CD1c-positive myeloid dendritic cell (primary cell): ENCODE measurements at regions not wholly inside any gene's neighbourhood (a gene's known extent, or its start where the extent isn't known, plus 50 kb on each side); places are given as distances from the start of the nearest gene placed in this dataset.
"Not testable (repeated sequence)": the region's sequence is repeated elsewhere in the genome, so short reads cannot be mapped to it uniquely, and the experiment has no call there.

ENCODE experiments used
- DNase-seq: peaks from one replicate; pipeline ENCODE4 v3.0.0-alpha.2; 2016; ENCODE audit errors: extremely low spot score

DNA sequence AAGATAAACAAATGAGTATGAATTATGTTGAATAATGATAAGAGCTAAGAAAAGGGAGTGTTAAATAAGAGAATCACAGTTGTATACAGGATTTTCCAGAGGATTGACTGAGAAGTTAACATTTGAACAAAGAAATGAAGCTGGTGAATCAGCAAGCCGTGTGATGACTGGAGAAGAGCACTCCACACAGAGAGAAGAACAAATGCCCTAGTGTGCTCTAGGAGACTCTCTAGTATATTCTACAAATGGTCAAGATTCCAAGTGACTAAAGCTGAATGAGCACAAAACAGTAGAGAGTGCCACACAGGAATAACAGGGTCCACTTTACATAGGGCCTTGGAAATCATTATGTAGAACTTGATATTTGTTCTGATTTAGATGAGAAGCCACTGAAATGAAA, 587.1 kb upstream of the ATXN7L3B start:
- DNase-seq = no peak

DNA sequence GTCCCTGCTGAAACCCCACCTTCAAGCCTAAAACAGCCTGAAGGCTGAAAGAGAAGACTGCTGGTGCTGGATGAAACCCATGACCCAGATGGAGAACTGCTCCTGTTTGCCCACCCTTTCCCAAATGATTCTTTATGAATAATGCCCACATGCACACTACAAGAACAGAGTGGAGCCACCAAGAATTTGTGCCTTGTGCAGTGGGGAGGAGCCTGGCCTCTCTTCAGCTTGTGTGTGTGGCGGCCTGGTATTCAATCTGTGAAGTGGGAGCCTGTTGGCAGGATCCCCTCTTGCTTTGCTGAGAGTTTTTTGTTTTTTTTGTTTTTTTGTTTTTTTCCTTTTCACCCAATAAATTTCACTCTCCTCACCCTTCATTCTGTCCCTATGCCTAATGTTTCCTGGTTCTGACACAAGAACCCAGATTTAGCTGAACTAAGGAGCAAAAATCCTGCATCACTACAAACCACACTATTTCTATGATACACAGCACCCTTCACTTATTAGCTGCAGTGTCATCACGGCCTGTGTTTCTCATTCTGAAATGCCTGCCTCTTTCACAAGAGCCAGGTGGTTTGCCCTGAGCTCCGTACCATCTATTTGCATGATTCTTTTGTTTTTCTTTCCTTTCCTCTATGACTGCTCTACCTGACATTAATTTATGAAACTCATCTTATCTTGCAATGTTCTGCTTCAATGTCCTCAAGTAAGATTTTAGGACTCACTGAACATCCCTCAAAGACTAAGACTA, 585.5 kb upstream of the ATXN7L3B start:
- DNase-seq = no peak

DNA sequence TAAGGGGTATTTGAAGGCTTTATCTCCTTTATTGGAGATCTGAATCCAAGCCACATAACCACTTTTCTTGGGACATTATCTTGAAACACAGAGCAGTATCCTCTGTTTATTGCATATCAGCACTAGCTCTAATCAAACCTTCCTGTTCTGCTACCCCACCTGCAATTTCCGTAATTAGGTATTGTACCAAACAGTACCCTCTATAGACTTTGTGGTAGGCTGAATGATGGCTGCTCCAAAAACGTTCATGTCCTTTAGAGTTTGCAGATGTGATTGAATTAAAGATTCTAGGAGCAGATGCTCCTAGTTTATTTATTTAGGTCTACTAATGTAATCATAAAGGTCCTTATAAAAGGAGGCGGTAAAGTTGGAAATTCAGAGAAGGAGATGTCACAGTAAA, 573.0 kb upstream of the ATXN7L3B start:
- DNase-seq = no peak

DNA sequence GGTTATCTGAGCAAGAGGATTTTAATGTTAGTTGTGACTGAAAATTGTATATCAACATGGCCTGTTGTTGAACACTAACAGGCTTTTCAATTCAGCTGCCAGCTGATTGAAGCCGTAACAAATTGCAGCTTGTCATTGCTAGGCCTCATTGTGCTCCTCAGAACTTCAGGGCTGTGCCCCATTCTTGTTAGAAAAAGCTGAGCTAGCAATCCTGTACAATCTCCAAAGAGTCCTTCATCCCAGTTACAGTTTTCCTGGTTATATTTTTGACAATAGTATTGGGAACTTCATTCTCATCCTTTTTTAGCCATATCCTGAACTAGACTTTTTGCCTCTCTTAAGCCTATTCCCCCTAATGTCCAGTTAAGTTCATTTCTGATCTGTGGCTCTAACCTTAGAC, 564.1 kb upstream of the ATXN7L3B start:
- DNase-seq = no peak

DNA sequence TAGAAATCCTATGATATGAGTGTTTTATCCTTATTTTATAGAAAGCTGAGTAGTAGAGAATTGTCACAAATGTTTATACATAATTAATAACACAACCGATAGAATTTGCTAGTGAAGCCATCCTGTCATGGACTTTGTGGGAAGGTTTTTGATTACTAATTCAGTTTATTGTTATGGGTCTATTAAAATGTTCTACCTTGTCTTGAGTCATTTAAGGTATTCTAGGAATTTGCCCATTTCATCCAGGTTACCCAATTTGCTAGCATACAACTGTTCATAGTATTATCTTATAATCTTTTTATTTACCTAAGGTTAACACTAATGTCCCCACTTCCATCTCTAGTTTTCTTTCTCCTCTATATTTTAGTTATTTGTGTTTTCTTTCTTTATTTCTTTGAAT, 553.1 kb upstream of the ATXN7L3B start:
- DNase-seq = no peak

DNA sequence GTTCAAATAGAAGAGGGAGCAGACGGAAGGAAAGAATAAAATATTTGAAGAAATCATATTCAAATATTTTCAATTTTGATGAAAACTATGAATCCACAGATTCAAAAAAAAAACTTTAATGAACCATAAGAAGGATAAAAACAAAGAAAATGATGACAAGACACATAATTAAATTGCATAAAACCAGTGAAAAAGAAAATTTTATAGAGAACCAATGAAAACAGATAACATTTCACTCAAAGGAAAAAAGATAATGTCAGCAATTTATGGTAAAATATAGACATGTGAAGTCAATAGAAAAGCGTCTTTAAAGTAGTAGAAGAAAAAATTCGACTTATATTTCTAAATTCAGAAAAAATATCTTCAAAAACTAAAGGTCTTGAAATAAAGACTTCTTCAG, 546.5 kb upstream of the ATXN7L3B start:
- DNase-seq = no peak

DNA sequence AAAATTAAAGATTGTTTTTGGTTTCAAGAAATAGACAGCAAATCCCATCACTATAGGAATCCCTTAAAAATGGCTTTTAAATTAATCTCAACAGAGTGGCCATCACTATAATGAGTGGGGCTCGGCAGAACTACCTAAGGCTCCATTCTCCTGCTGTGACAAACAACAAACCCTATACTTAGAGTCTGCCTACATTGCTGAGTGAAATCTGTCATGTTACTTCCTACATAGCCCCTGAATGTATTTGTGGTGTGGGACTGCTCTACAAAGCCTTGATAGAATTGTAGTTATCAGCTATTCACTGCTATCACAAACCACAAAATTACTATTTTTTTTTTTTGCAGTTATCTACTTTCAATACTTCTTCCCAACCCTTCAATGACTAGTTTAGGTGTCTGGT, 538.7 kb upstream of the ATXN7L3B start:
- no peak for DNase-seq

DNA sequence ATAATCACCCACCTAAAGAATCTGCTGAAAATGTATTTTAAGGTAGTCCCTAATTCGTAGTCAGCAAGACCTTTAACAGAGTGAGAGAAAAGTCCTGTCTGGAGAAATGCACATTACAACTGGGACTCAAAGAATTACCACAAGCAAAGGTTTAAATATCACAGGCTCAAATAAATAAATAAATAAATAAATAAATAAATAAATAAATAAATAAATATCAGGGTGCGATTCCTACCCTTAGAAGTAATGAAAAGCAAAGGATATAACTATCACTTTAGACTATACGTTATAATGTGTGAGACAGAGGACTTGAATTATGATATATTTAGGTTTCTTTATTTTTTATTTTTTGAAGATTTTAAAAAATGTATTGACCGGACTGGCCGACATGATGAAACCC, 522.5 kb upstream of the ATXN7L3B start:
- no peak for DNase-seq

DNA sequence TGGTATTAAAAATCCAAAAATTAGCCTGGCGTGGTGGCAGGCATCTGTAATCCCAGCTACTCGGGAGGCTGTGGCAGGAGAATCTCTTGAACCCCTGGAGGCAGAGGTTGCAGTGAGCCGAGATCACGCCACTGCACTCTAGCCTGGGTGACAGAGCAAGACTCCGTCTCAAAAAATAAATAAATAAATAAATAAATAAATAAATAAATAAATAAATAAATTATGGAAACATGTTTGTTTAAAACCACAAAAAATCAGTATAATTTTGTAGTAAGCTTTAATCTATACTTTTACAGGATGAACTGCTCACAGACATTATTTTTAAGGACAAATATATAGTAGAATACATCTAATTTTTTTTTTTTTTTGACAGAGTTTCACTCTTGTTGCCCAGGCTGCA, 521.3 kb upstream of the ATXN7L3B start:
- DNase-seq = not testable (repeated sequence)

DNA sequence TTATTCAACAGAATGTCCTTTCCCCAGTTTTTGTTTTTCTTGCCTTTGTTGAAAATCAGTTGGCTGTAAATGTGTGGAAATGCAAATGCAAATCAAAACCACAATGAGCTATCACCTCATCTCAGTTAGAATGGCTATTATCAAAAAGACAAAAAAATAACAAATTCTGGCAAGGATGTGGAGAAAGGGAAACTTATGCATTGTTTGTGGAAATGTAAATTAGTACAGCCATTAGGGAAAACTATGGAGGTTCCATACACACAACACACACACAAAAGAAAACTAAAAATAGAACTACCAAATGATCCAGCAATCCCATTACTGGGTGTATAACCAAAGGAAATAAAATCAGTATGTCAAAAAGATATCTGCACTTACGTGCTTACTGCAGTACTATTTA, 518.8 kb upstream of the ATXN7L3B start:
- DNase-seq = no peak

DNA sequence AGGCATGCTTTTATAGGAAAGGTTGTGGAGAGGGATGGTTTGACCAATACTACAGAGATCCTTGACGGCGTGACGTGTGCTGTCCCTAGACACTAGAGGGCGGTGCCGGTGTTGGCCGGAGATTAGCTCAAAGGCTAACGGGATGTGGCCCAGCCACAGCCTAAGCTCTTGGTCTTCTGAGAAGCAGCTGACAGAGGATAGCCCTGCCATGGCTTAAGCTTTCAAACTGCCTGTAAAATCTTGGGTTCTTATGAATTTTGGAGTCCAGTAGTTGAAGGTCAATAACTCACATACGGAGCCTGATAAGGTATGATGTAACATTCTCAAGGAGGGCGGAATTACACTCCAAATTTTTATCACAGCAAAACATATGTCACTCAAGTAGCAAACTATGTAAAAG, 515.7 kb upstream of the ATXN7L3B start:
- peak; percentile 9 for DNase-seq

DNA sequence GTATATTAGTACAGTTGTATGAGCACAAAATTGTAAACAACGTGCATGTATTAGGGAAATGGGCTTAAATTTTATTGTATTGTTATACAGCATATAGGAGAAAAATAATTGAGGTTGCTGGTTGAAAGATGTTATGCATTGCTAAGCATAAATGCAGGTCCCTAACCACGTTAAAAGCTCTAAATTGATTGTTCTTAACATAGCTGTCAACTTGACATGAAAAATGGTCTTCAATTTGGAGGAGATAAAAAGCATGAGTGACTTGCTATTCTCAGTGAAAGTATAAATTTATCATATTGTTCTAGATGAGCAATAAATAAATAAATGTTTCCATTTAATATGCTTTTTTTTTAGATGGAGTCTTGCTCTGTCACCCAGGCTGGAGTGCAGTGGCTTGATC, 506.6 kb upstream of the ATXN7L3B start:
- no peak for DNase-seq

DNA sequence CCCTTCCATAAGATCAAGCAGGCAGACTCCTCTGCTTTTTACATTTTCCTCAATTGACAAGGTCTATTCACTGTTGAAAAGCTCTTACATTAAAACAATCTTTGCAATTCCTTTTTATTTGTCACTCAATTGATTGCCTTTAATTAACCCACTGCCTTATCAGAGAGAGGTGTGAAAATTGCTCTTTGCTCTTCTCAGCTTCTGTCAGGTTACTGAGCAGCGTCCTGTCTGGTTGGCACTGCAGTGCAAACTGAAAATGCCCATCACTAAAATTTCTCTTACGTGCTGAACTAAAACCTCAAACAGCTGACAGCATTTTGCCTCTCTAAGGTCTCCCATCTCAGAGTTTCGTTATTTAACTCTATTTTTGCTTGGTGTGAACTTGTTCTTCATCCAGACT, 504.1 kb upstream of the ATXN7L3B start:
- no peak for DNase-seq

DNA sequence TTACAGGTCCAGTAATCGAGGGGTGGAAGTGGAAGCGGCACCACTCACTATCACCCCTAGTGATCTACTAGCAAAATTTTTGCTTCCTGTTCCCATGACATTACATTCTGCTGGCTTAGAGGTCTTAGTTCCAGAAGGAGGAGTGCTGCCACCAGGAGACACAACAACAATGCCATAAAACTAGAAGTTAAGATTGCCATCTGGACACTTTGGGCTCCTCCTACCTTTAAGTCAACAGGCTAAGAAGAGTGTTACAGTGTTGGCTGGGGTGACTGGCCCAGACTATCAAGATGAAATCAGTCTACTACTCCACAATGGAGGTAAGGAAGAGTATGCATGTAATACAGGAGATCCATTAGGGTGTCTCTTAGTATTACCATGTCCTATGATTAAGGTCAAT, 498.5 kb upstream of the ATXN7L3B start:
- not testable (repeated sequence) for DNase-seq

DNA sequence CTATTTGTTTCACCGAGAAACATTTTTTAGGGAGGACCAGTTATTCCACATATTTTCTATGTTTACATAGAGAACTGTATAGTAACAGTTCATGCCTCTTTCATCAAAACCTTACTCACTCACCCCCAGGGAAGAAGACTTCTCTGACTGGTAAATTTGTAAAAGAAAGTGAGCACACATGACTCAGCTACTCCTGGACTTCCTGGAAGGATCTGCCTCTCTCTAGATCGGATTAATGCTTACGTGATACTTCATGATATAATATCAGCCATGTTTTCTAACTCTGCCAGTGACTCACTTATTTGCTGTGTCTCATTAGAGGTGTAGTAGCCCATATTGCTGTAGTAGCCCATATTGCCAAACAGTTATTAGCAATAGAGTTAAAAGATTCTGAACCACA, 494.3 kb upstream of the ATXN7L3B start:
- DNase-seq = no peak

DNA sequence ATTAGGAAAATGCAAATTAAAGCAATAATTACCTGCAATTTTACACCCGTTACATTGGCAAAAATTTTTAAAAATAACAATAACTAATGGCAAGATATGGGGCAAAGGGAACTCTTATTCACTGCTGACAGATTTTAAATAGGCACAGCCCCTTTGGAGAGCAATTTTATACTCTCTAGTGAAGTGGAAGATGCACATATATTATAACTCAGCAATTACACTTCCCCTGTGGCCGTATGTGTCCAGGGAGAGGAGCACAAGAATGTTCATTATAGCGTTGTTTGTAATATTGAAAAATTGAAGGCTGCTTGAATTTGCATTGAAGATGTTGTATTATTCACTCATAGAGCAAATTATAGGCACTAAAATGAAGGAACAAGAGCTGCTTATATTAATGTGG, 488.3 kb upstream of the ATXN7L3B start:
- DNase-seq = no peak

DNA sequence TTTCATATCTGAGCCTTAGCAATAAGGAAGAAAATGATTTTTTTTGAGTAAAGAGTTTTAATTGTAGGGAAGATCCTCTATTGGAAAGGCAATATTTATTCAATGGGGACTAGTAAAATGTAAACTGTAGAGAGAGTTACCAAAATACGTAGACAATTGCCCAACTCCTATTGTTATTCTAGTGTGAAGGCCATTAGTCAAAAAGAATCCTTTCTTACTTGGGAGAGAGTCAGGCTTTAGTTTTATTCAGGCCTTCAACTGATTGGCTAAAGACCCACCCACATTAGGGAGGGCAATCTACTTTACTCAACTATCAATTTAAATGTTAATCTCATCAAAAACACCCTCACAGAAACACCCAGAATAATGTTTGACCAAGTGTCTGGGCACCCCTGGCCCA, 485.8 kb upstream of the ATXN7L3B start:
- no peak for DNase-seq

DNA sequence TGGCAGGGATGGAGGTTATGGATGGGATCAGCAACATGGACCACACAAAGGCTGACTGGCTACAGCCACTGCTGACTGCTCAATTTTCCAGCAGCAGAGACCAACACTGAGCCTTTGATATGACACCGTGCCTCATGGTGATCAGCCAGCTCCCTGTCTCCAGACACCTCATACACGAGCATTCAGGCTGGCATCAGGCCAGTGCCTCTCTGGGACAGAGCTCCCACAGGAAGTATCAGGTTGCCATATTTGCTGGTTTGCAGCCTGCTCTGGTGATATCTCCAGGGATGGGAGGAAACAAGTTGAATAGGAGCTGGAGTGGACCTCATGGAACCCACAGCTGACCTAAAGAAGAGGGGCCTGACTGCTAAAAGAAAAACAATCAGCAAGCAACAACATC, 471.2 kb upstream of the ATXN7L3B start:
- DNase-seq = no peak

DNA sequence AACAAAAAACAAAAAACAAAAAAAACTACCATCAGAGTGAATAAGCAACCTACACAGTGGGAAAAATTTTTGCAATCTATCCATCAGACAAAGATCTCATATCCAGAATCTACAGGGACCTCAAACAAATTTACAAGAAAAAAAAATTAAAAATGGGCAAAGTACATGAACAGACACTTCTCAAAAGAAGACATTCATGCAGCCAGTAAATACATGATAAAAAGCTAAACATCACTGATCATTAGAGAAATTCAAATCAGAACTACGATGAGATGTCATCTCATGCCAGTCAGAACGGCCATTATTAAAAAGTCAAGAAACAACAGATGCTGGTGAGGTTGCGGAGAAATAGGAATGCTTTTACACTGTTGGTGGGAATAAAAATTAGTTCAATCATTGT, 466.5 kb upstream of the ATXN7L3B start:
- no peak for DNase-seq

DNA sequence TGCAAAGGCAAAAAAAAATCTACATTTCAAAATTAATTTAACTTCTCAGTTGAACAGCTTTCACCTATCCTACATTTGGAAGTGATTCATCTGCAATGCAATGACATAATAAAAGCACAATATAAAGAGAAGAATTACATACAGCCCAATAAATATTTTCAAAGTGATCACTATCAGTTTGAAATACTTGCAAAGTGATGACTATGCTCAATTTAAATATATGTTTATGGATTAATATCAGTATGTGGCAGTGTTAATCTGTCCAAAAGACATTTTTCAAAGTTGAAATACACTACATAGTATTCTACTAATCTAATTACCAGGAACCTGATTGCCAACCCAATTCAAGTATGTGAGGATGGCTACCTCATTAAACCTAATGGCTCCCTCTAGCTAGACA, 460.7 kb upstream of the ATXN7L3B start:
- DNase-seq = no peak

DNA sequence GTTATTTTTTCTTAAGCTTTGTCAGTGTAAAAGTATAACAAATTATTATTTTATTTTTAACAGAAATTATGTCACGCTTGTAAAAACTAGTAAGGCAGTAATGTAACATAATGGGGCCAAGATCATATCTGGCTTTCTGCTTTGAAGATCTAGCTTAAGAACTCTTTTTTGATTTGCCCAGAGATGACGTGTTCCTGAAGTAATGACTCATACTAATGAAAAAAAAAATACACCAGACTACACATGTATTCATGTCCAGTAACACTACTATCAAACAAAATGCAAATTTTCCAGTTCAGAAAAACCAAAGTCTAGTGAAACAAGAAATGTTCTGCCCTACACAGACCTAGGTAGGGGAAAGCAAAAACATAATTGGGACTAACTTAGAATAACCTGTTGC, 432.2 kb upstream of the ATXN7L3B start:
- no peak for DNase-seq

DNA sequence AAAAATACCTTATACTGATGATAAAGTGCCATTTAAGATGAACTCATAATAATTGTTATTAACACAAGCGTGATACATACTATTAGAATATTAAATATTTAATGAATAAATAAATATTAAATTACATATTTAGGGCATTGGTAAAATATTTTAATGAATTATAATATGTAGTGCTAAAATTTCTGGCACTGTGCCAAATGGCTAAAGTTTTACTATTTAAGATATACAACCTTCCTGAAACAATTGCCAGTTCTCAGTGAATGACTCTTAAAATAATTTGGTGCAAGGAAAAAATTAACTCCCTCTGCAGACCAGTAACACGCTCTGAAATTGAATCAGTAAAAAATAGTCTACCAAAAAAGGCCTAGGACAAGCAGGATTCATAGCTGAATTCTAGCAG, 428.9 kb upstream of the ATXN7L3B start:
- DNase-seq = no peak

DNA sequence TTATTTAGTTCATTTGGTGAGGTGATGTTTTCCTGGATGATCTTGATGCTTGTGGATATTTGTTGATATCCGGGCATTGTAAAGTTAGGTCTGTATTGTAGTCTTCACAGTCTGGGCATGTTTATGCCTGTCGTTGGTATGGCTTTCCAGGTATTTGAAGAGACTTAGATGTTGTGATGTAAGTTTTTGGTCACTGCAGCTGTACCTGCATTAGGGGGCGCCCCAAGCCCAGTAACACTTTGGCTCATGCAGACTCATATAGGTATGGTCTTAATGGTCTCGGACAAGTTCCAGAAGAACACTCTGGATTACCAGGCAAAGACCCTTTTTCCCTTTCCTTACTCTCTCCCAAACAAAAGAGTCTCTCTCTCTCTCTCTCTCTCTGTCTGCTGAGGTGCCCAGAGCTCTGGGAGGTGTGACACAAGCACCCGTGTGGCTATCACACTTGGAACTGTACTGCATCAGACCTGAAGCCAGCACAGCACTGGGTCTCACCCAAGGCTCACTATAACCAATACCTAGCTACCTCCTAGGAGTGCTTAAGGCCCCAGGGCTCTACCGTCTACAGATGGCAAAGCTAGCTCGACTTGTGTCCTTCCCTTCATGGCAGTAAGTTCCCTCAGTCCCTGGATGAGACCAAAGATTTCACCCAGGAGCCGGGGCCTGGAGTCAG, 425.8 kb upstream of the ATXN7L3B start:
- DNase-seq = no peak
